Dermis microvascular lymphatic vessel endothelial cell (primary cell): ENCODE measurements at regions not wholly inside any gene's neighbourhood (a gene's known extent, or its start where the extent isn't known, plus 50 kb on each side); places are given as distances from the start of the nearest gene placed in this dataset.
"Not testable (repeated sequence)": the region's sequence is repeated elsewhere in the genome, so short reads cannot be mapped to it uniquely, and the experiment has no call there.

Experiments used
- DNase-seq, 2 donors: peaks; one replicate each; pipeline versions ENCODE4 v3.0.0 to v3.0.0-alpha.2; 2010; ENCODE audit warnings: low read depth in 2 of 2

- DNase-seq, result no peak
Measured at GRCh38 chr14:99015833-99016232, 256.2 kb downstream of the BCL11B start.

GRCh38 chr14:99023371-99023770, 248.6 kb downstream of the BCL11B start:
- DNase-seq, result no peak

- no peak for DNase-seq
Measured at GRCh38 chr14:99024926-99025325, 247.1 kb downstream of the BCL11B start.

GRCh38 chr14:99025418-99025817, 246.6 kb downstream of the BCL11B start:
- no peak for DNase-seq

GRCh38 chr14:99026471-99026870, 245.5 kb downstream of the BCL11B start:
- no peak for DNase-seq

GRCh38 chr14:99028041-99028440, 244.0 kb downstream of the BCL11B start:
- no peak for DNase-seq

GRCh38 chr14:99028521-99028920, 243.5 kb downstream of the BCL11B start:
- no peak for DNase-seq

- no peak for DNase-seq
Measured at GRCh38 chr14:99029145-99029915, 242.7 kb downstream of the BCL11B start.

- no peak for DNase-seq
Measured at GRCh38 chr14:99029916-99030305, 242.1 kb downstream of the BCL11B start.

- no peak for DNase-seq
Measured at GRCh38 chr14:99030454-99030853, 241.5 kb downstream of the BCL11B start.

GRCh38 chr14:99032759-99033158, 239.2 kb downstream of the BCL11B start:
- no peak for DNase-seq

- DNase-seq, result no peak
Measured at GRCh38 chr14:99033951-99034350, 238.0 kb downstream of the BCL11B start.

- no peak for DNase-seq
Measured at GRCh38 chr14:99034711-99035171, 237.3 kb downstream of the BCL11B start.

GRCh38 chr14:99035268-99035667, 236.7 kb downstream of the BCL11B start:
- no peak for DNase-seq

GRCh38 chr14:99035712-99036610, 236.0 kb downstream of the BCL11B start:
- DNase-seq, result no peak

- no peak for DNase-seq
Measured at GRCh38 chr14:99036611-99037293, 235.2 kb downstream of the BCL11B start.

- not testable (repeated sequence) for DNase-seq
Measured at GRCh38 chr14:99037326-99037725, 234.7 kb downstream of the BCL11B start.

- no peak for DNase-seq
Measured at GRCh38 chr14:99037777-99038430, 234.1 kb downstream of the BCL11B start.

GRCh38 chr14:99038431-99038820, 233.6 kb downstream of the BCL11B start:
- no peak for DNase-seq

GRCh38 chr14:99039331-99040041, 232.5 kb downstream of the BCL11B start:
- DNase-seq, result no peak

GRCh38 chr14:99040052-99040451, 231.9 kb downstream of the BCL11B start:
- DNase-seq, result no peak
